H9 (cell line): ENCODE measurements at regions not wholly inside any gene's neighbourhood (a gene's known extent, or its start where the extent isn't known, plus 50 kb on each side); places are given as distances from the start of the nearest gene placed in this dataset.

Source experiments
- DNase-seq: peaks from one replicate; pipeline ENCODE4 v3.0.0-alpha.2; 2017
- H2AFZ ChIP-seq: one replicate; pipeline ENCODE4 v1.6.1; 2013; ENCODE audit warnings: mild to moderate bottlenecking, low read length, control low read depth, moderate library complexity
- H2AK5ac ChIP-seq: 2 replicates; pipeline ENCODE4 v1.6.1; 2013; ENCODE audit warnings: low read length, control low read depth, mixed read lengths; ENCODE audit not compliant: insufficient read length
- H2BK120ac ChIP-seq: one replicate; pipeline ENCODE4 v1.6.1; 2013; ENCODE audit warnings: low read depth, mild to moderate bottlenecking, low read length, control low read depth, inconsistent platforms; ENCODE audit not compliant: poor library complexity, severe bottlenecking
- H2BK12ac ChIP-seq: 2 replicates; pipeline ENCODE4 v1.6.1; 2013; ENCODE audit warnings: low read length, control low read depth, mixed read lengths, low read depth; ENCODE audit not compliant: insufficient read length
- H2BK15ac ChIP-seq: 2 replicates; pipeline ENCODE4 v1.6.1; 2013; ENCODE audit warnings: low read depth, low read length, control low read depth
- H2BK20ac ChIP-seq: one replicate; pipeline ENCODE4 v1.6.1; 2013; ENCODE audit warnings: low read depth, mild to moderate bottlenecking, low read length, control low read depth, inconsistent platforms; ENCODE audit not compliant: poor library complexity, severe bottlenecking
- H2BK5ac ChIP-seq: 2 replicates; pipeline ENCODE4 v1.6.1; 2013; ENCODE audit warnings: low read length, control low read depth, mixed read lengths; ENCODE audit not compliant: insufficient read length
- H3K14ac ChIP-seq: 2 replicates; pipeline ENCODE4 v1.6.1; 2013; ENCODE audit warnings: low read length, control low read depth; ENCODE audit not compliant: insufficient read depth
- H3K18ac ChIP-seq: 2 replicates; pipeline ENCODE4 v1.6.1; 2013; ENCODE audit warnings: low read depth, mild to moderate bottlenecking, mixed read lengths, low read length, control low read depth; ENCODE audit not compliant: insufficient read length
- H3K23ac ChIP-seq: 2 replicates; pipeline ENCODE4 v1.6.1; 2013; ENCODE audit warnings: low read length, control low read depth, mixed read lengths, low read depth; ENCODE audit not compliant: insufficient read length
- H3K23me2 ChIP-seq: 2 replicates; pipeline ENCODE4 v1.6.1; 2013; ENCODE audit warnings: low read depth, mild to moderate bottlenecking, mixed read lengths, low read length, control low read depth; ENCODE audit not compliant: insufficient read length, poor library complexity, severe bottlenecking
- H3K27ac ChIP-seq: 2 replicates; pipeline ENCODE4 v1.5.1; 2013; ENCODE audit warnings: low read length, control low read depth, mixed read lengths, low read depth; ENCODE audit not compliant: insufficient read length
- H3K27me3 ChIP-seq: 2 replicates; pipeline ENCODE4 v1.6.1; 2013; ENCODE audit warnings: low read length, control low read depth, inconsistent platforms; ENCODE audit not compliant: insufficient read depth
- H3K4ac ChIP-seq: 2 replicates; pipeline ENCODE4 v1.6.1; 2013; ENCODE audit warnings: low read depth, mild to moderate bottlenecking, control low read depth, inconsistent platforms, low read length, moderate library complexity
- H3K4me1 ChIP-seq: 2 replicates; pipeline ENCODE4 v1.6.1; 2013; ENCODE audit warnings: low read length, control low read depth, inconsistent platforms; ENCODE audit not compliant: insufficient read depth
- H3K4me2 ChIP-seq: 2 replicates; pipeline ENCODE4 v1.6.1; 2013; ENCODE audit warnings: low read length, control low read depth, mixed read lengths; ENCODE audit not compliant: insufficient read length, insufficient read depth
- H3K56ac ChIP-seq: 2 replicates; pipeline ENCODE4 v1.6.1; 2013; ENCODE audit warnings: low read depth, mild to moderate bottlenecking, mixed read lengths, low read length, control low read depth; ENCODE audit not compliant: insufficient read length
- H3K79me1 ChIP-seq: 2 replicates; pipeline ENCODE4 v1.6.1; 2013; ENCODE audit warnings: low read depth, mild to moderate bottlenecking, moderate library complexity, low read length, control low read depth, inconsistent platforms; ENCODE audit not compliant: insufficient read depth, poor library complexity, severe bottlenecking
- H3K79me2 ChIP-seq: 2 replicates; pipeline ENCODE4 v1.6.1; 2013; ENCODE audit warnings: low read length, control low read depth, inconsistent platforms; ENCODE audit not compliant: insufficient read depth
- H3K9ac ChIP-seq: 2 replicates; pipeline ENCODE4 v1.6.1; 2013; ENCODE audit warnings: low read length, control low read depth, mixed read lengths; ENCODE audit not compliant: insufficient read length; ENCODE audit errors: extremely low read depth
- H3K9me3 ChIP-seq: one replicate; pipeline ENCODE4 v1.6.1; 2013; ENCODE audit warnings: low read depth, low read length, inconsistent platforms; ENCODE audit not compliant: control insufficient read depth
- H3T11ph ChIP-seq: one replicate; pipeline ENCODE4 v1.6.1; 2013; ENCODE audit warnings: mild to moderate bottlenecking, low read length, control low read depth, inconsistent platforms
- H4K20me1 ChIP-seq: one replicate; pipeline ENCODE4 v1.6.1; 2013; ENCODE audit not compliant: control insufficient read depth, insufficient read length, insufficient read depth
- H4K5ac ChIP-seq: 2 replicates; pipeline ENCODE4 v1.6.1; 2013; ENCODE audit warnings: low read depth, mild to moderate bottlenecking, mixed read lengths, low read length, control low read depth; ENCODE audit not compliant: insufficient read length
- H4K8ac ChIP-seq: replicated peaks from 2 replicates; pipeline ENCODE4 v1.6.1; 2013; ENCODE audit warnings: low read length, control low read depth, mixed read lengths, low read depth; ENCODE audit not compliant: insufficient read length
- H4K91ac ChIP-seq: 2 replicates; pipeline ENCODE4 v1.6.1; 2013; ENCODE audit warnings: low read depth, mild to moderate bottlenecking, moderate library complexity, mixed read lengths, low read length, control low read depth; ENCODE audit not compliant: insufficient read length
- H3K27ac Mint-ChIP-seq, 3 experiments: 2 replicates in 2 of 3; 3 replicates in 1 of 3; pipeline ENCODE4 v1.8.0; 2020 to 2021; ENCODE audit warnings: mixed read lengths in 3 of 3, mild to moderate bottlenecking in 1 of 3, moderate library complexity in 1 of 3
- H3K27me3 Mint-ChIP-seq: 2 replicates; pipeline ENCODE4 v1.8.0; 2021; ENCODE audit warnings: low read depth, mild to moderate bottlenecking, moderate library complexity, mixed read lengths
- H3K36me3 Mint-ChIP-seq, 3 experiments: 2 replicates in 2 of 3; 3 replicates in 1 of 3; pipeline ENCODE4 v1.8.0; 2020 to 2021; ENCODE audit warnings: low read depth in 3 of 3, mixed read lengths in 3 of 3; ENCODE audit not compliant: insufficient read depth in 1 of 3
- H3K4me1 Mint-ChIP-seq, 2 experiments: 2 replicates each; pipeline ENCODE4 v1.8.0; 2020; ENCODE audit warnings: mixed read lengths in 2 of 2
- H3K4me3 Mint-ChIP-seq, 2 experiments: 2 replicates in 1 of 2; 3 replicates in 1 of 2; pipeline ENCODE4 v1.8.0; 2020 to 2021; ENCODE audit warnings: mild to moderate bottlenecking in 2 of 2, mixed read lengths in 2 of 2, moderate library complexity in 1 of 2
- H3K9me3 Mint-ChIP-seq, 2 experiments: 2 replicates in 1 of 2; 3 replicates in 1 of 2; pipeline ENCODE4 v1.8.0; 2020; ENCODE audit warnings: mild to moderate bottlenecking in 2 of 2, mixed read lengths in 2 of 2, moderate library complexity in 1 of 2
- CTCF ChIP-seq: fragments of 200-600 bp; sonication (generic); conservative IDR thresholded peaks from 3 replicates; pipeline ENCODE4 v1.8.0; 2021; ENCODE audit warnings: antibody characterized with exemption, mild to moderate bottlenecking
- WGBS: extraction: QIAGEN DNeasy Blood & Tissue Kit; methylation state at CpG from one replicate; pipeline ENCODE4 v1.1.7; 2013; ENCODE audit warnings: missing lambda C conversion rate, low lambda C conversion rate, mixed read lengths; ENCODE audit not compliant: insufficient read length; ENCODE audit errors: extremely low coverage; 5-methylcytosine and 5-hydroxymethylcytosine counted together

GRCh38 chr9:6073731-6074130 is 58.3 kb upstream of the RANBP6 start:
- Histone ChIP-seq H3K27ac (no peak overlapping the region), H2BK20ac (no peak overlapping the region), H4K5ac (no peak overlapping the region), H3T11ph (no peak overlapping the region), H3K56ac (no peak overlapping the region), H2BK15ac (no peak overlapping the region), H3K23ac (no peak overlapping the region), H3K23me2 (no peaks in the 10 kb centered on the region), H3K79me1 (no peaks in the 10 kb centered on the region), H2AK5ac (no peak overlapping the region), H3K4me1 (no peaks in the 10 kb centered on the region; the same call in 1 of the 2 replicates), H4K8ac (no peak overlapping the region), H3K27me3 (no peaks in the 10 kb centered on the region), H2AFZ (no peak overlapping the region), H3K79me2 (no peaks in the 10 kb centered on the region), H2BK12ac (no peak overlapping the region), H3K4me2 (no peak overlapping the region), H2BK120ac (no peak overlapping the region), H2BK5ac (no peak overlapping the region), H3K18ac (no peak overlapping the region), H4K91ac (no peak overlapping the region), H3K4ac (no peak overlapping the region), H4K20me1 (no peaks in the 10 kb centered on the region), H3K9me3 (no peaks in the 10 kb centered on the region), H3K14ac (no peak overlapping the region), H3K9ac (no peak overlapping the region)
- Mint-ChIP-seq H3K4me1 (peaks cover 10% of the 10 kb centered on the region in 2 experiments), H3K27me3 (no peaks in the 10 kb centered on the region), H3K4me3 (no peak overlapping the region), H3K9me3 (peaks cover 5 to 9% of the 10 kb centered on the region in 2 experiments; a peak in 2 of 5 replicates), H3K36me3 (peaks cover 0 to 6% (median 0%) of the 10 kb centered on the region in 3 experiments; a peak in 1 of 7 replicates), H3K27ac (no peak overlapping the region)
- no peak for TF ChIP-seq CTCF
- no CpG with 5 or more reads among the region's 2 CpGs for WGBS
- DNase-seq, result no peak
